GM12878 (cell line): ENCODE measurements at regions not wholly inside any gene's neighbourhood (a gene's known extent, or its start where the extent isn't known, plus 50 kb on each side); places are given as distances from the start of the nearest gene placed in this dataset.

ENCODE experiments used
- ATAC-seq: fragments of 200-7000 bp; cut with Tn5 transposase; 3 replicates; pipeline ENCODE4 v1.9.1; 2020; ENCODE audit warnings: mild to moderate bottlenecking, moderate library complexity
- BruUV-seq: library from RNA; stranded (reverse); fragments of 400-500 nt; replicated peaks from 2 replicates; lab custom pipeline; 2021; lab: Mats Ljungman, UMichigan
- CTCF ChIA-PET: fragments of 300-600 bp; sonication (Branson Sonifier 250); formaldehyde crosslinking; extraction: SDS; loops from one replicate; lab custom pipeline; 2021; ENCODE audit warnings: inconsistent platforms; lab: Yijun Ruan, JAX
- POLR2A ChIA-PET: fragments of 350-600 bp; formaldehyde crosslinking; extraction: SDS; loops from one replicate; lab custom pipeline; 2021; ENCODE audit warnings: inconsistent platforms; lab: Charles Lee
- RAD21 ChIA-PET: fragments of 300-600 bp; sonication (Branson Sonifier 250); formaldehyde crosslinking; loops from one replicate; lab custom pipeline; 2023; ENCODE audit warnings: antibody characterized with exemption; ENCODE audit not compliant: unreplicated experiment; lab: Charles Lee
- SMC1A ChIA-PET: fragments of 300-600 bp; sonication (Branson Sonifier 250); formaldehyde crosslinking; loops from one replicate; lab custom pipeline; 2023; ENCODE audit not compliant: unreplicated experiment, uncharacterized antibody; lab: Charles Lee
- DNase-seq: peaks from one replicate; pipeline ENCODE4 v3.0.0-alpha.2; 2011; ENCODE audit warnings: low read depth, low spot score
- FAIRE-seq: peaks from 3 replicates; lab custom pipeline; 2011; peaks lifted over from hg19 to GRCh38; lab: Jason Lieb, UNC
- H2AFZ ChIP-seq: 2 replicates; pipeline ENCODE4 v1.6.0; 2011; ENCODE audit warnings: low read depth, low read length, control low read depth; ENCODE audit not compliant: control insufficient read depth
- H3K27ac ChIP-seq: 2 replicates; pipeline ENCODE4 v1.5.1; 2011; ENCODE audit warnings: control low read depth; ENCODE audit not compliant: control insufficient read depth, insufficient read depth
- H3K27me3 ChIP-seq, 2 experiments: replicated peaks in 1 of 2; 2 replicates each; pipeline versions ENCODE4 v1.6.0 to v1.6.1; 2011; ENCODE audit warnings: low read length in 1 of 2; ENCODE audit not compliant: control insufficient read depth in 2 of 2, insufficient read depth in 2 of 2
- H3K36me3 ChIP-seq, 2 experiments: 2 replicates each; pipeline ENCODE4 v1.5.1; 2011; ENCODE audit warnings: low read length in 1 of 2; ENCODE audit not compliant: control insufficient read depth in 2 of 2, insufficient read depth in 2 of 2
- H3K4me1 ChIP-seq: 2 replicates; pipeline ENCODE4 v1.6.1; 2011; ENCODE audit warnings: mild to moderate bottlenecking, low read length, moderate library complexity, mixed read lengths; ENCODE audit not compliant: control insufficient read depth, insufficient read depth
- H3K4me2 ChIP-seq: 2 replicates; pipeline ENCODE4 v1.6.0; 2011; ENCODE audit warnings: control low read depth; ENCODE audit not compliant: control insufficient read depth, insufficient read depth
- H3K4me3 ChIP-seq: fragments of 200-600 bp; sonication (generic); 2 replicates; pipeline ENCODE4 v1.5.1; 2016
- H3K79me2 ChIP-seq: 2 replicates; pipeline ENCODE4 v1.6.0; 2011; ENCODE audit warnings: low read length; ENCODE audit not compliant: control insufficient read depth, insufficient read depth
- H3K9ac ChIP-seq: 2 replicates; pipeline ENCODE4 v1.8.0; 2011; ENCODE audit warnings: low read length, control low read depth, mixed read lengths; ENCODE audit not compliant: control insufficient read depth, insufficient read depth
- H3K9me3 ChIP-seq: replicated peaks from 3 replicates; pipeline ENCODE4 v1.5.1; 2011; ENCODE audit warnings: mild to moderate bottlenecking, low read length; ENCODE audit not compliant: control insufficient read depth, insufficient read depth
- H4K20me1 ChIP-seq: 2 replicates; pipeline ENCODE4 v1.6.0; 2011; ENCODE audit not compliant: control insufficient read depth, insufficient read depth
- ATF2 ChIP-seq: IDR thresholded peaks from 2 replicates; pipeline ENCODE4 v1.6.1; 2012; ENCODE audit warnings: low read length, inconsistent platforms
- BCLAF1 ChIP-seq: fragments of 450-650 bp; IDR thresholded peaks from 2 replicates; pipeline ENCODE4 v1.6.1; 2017; ENCODE audit warnings: antibody characterized with exemption, mild to moderate bottlenecking, moderate library complexity
- BHLHE40 ChIP-seq, 2 experiments: fragments of 450-650 bp in 1 of 2; IDR thresholded peaks; 2 replicates each; pipeline ENCODE4 v1.6.1; 2011 to 2017; ENCODE audit warnings: low read depth in 2 of 2, borderline replicate concordance in 1 of 2, improper control_type of control experiment in 1 of 2, low read length in 1 of 2, mild to moderate bottlenecking in 1 of 2
- CHD2 ChIP-seq: IDR thresholded peaks from 2 replicates; pipeline ENCODE4 v1.6.1; 2011; ENCODE audit warnings: low read depth, low read length, improper control_type of control experiment, borderline replicate concordance
- E2F8 ChIP-seq: fragments of 450-650 bp; IDR thresholded peaks from 2 replicates; pipeline ENCODE4 v1.6.1; 2018; ENCODE audit warnings: mild to moderate bottlenecking, low read depth, moderate library complexity; ENCODE audit not compliant: partially characterized antibody
- EED ChIP-seq: sonication (generic); IDR thresholded peaks from 2 replicates; pipeline ENCODE4 v1.6.1; 2016; ENCODE audit warnings: antibody characterized with exemption, low read depth
- EP300 ChIP-seq, 2 experiments: fragments of 150-350 bp in 1 of 2; IDR thresholded peaks; 2 replicates each; pipeline ENCODE4 v1.6.1; 2011 to 2012; ENCODE audit warnings: low read depth in 2 of 2, low read length in 2 of 2, borderline replicate concordance in 1 of 2, improper control_type of control experiment in 1 of 2, inconsistent platforms in 1 of 2; ENCODE audit not compliant: control insufficient read depth in 1 of 2
- FOS ChIP-seq: IDR thresholded peaks from 3 replicates; pipeline ENCODE4 v1.6.1; 2011; ENCODE audit warnings: borderline replicate concordance; ENCODE audit not compliant: insufficient read length; ENCODE audit errors: extremely low read depth
- MEF2A ChIP-seq: IDR thresholded peaks from 2 replicates; pipeline ENCODE4 v1.6.1; 2011; ENCODE audit warnings: low read depth, mild to moderate bottlenecking, low read length, moderate library complexity; ENCODE audit not compliant: insufficient read depth
- RAD51 ChIP-seq: fragments of 450-650 bp; IDR thresholded peaks from 2 replicates; pipeline ENCODE4 v1.6.1; 2016; ENCODE audit warnings: moderate library complexity, mild to moderate bottlenecking, inconsistent platforms
- RCOR1 ChIP-seq: conservative IDR thresholded peaks from 2 replicates; pipeline ENCODE4 v1.6.1; 2012; ENCODE audit warnings: low read depth, low read length, improper control_type of control experiment
- RUNX3 ChIP-seq: IDR thresholded peaks from 2 replicates; pipeline ENCODE4 v1.6.1; 2012; ENCODE audit warnings: low read length, inconsistent platforms
- TAF1 ChIP-seq: IDR thresholded peaks from 2 replicates; pipeline ENCODE4 v1.6.1; 2011; ENCODE audit warnings: mild to moderate bottlenecking, low read depth, low read length, borderline replicate concordance
- TBL1XR1 ChIP-seq: IDR thresholded peaks from 2 replicates; pipeline ENCODE4 v1.6.1; 2012; ENCODE audit warnings: low read depth, low read length, improper control_type of control experiment
- WGBS: methylation state at CpG from one replicate; pipeline ENCODE4 v1.1.6; 2016; ENCODE audit warnings: low lambda C conversion rate; ENCODE audit not compliant: insufficient replicate concordance, insufficient coverage; ENCODE audit errors: missing lambda C conversion rate; 5-methylcytosine and 5-hydroxymethylcytosine counted together
- in situ Hi-C: fragments of 300-500 bp; cut with MboI; formaldehyde crosslinking; loops from 9 replicates; pipeline ENCODE4 v1.14.3; 2018; ENCODE audit warnings: mixed read lengths
- intact Hi-C: fragments of 100-400 bp; cut with micrococcal nuclease; formaldehyde crosslinking; loops from one replicate; pipeline ENCODE4 v1.14.2; 2022; ENCODE audit not compliant: unreplicated experiment
- TF ChIP-seq, protein P1 (sequence below): fragments of 450-650 bp; conservative IDR thresholded peaks from 2 replicates; pipeline ENCODE4 v1.6.1; 2017; ENCODE audit warnings: mild to moderate bottlenecking, moderate library complexity

- TF ChIP-seq E2F8 (no peak), CHD2 (no peak), FOS (no peak), RAD51 (no peak), TBL1XR1 (no peak), EP300 (IDR thresholded peaks at IDR 0.05; ENCODE audit: borderline replicate concordance in 1 of 2, control insufficient read depth in 1 of 2, low read depth in 2 of 2, low read length in 2 of 2) (no peak), MEF2A (no peak), BHLHE40 (IDR thresholded peaks at IDR 0.05; ENCODE audit: borderline replicate concordance in 1 of 2, low read depth in 2 of 2, low read length in 1 of 2) (no peak)
Measured at GRCh38 chr7:51929818-51930217, 613.2 kb upstream of the COBL start (continued).

GRCh38 chr7:51927738-51928137, 611.1 kb upstream of the COBL start:
- no peak for FAIRE-seq
- POLR2A ChIA-PET = no interaction called here
- TF ChIP-seq RCOR1 = no peak
- TF ChIP-seq BCLAF1 = no peak
- no peak for TF ChIP-seq ATF2
- no peak for TF ChIP-seq TAF1
- TF ChIP-seq, protein P1, sequence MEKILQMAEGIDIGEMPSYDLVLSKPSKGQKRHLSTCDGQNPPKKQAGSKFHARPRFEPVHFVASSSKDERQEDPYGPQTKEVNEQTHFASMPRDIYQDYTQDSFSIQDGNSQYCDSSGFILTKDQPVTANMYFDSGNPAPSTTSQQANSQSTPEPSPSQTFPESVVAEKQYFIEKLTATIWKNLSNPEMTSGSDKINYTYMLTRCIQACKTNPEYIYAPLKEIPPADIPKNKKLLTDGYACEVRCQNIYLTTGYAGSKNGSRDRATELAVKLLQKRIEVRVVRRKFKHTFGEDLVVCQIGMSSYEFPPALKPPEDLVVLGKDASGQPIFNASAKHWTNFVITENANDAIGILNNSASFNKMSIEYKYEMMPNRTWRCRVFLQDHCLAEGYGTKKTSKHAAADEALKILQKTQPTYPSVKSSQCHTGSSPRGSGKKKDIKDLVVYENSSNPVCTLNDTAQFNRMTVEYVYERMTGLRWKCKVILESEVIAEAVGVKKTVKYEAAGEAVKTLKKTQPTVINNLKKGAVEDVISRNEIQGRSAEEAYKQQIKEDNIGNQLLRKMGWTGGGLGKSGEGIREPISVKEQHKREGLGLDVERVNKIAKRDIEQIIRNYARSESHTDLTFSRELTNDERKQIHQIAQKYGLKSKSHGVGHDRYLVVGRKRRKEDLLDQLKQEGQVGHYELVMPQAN = no peak
- no peak for TF ChIP-seq EED
- no peak for TF ChIP-seq RUNX3

More at GRCh38 chr7:51927738-51928137, 611.1 kb upstream of the COBL start:
- Histone ChIP-seq H3K27ac (no peak overlapping the region), H2AFZ (no peak overlapping the region), H3K4me1 (no peaks in the 10 kb centered on the region), H3K4me3 (no peak overlapping the region), H3K4me2 (no peak overlapping the region), H3K9me3 (no peaks in the 10 kb centered on the region), H3K9ac (no peak overlapping the region), H3K27me3 (no peaks in the 10 kb centered on the region), H3K79me2 (no peaks in the 10 kb centered on the region), H4K20me1 (no peaks in the 10 kb centered on the region), H3K36me3 (no peaks in the 10 kb centered on the region)
- SMC1A ChIA-PET = no interaction called here
- 2% methylated on average over 6 of the region's 6 CpGs for WGBS
- BruUV-seq = no TSS peak
- no peak for ATAC-seq
- RAD21 ChIA-PET = no interaction called here
- no peak for DNase-seq
- intact Hi-C loops = no loop called here
- CTCF ChIA-PET = no interaction called here
- in situ Hi-C loops = no loop called here
